WTC11 (cell line): ENCODE measurements at regions not wholly inside any gene's neighbourhood (a gene's known extent, or its start where the extent isn't known, plus 50 kb on each side); places are given as distances from the start of the nearest gene placed in this dataset.

Source experiments
- ATAC-seq: fragments of 200-7000 bp; cut with Tn5 transposase; 2 replicates; pipeline ENCODE4 v1.10.0; 2021; ENCODE audit warnings: mild to moderate bottlenecking, moderate library complexity
- CTCF ChIA-PET: fragments of 300-600 bp; sonication (Branson Sonifier 250); formaldehyde crosslinking; loops from one replicate; lab custom pipeline; 2021; ENCODE audit warnings: antibody characterized with exemption; lab: Charles Lee
- POLR2A ChIA-PET: fragments of 350-600 bp; sonication (Branson Sonifier 250); formaldehyde crosslinking; loops from one replicate; lab custom pipeline; 2021; ENCODE audit warnings: antibody characterized with exemption; lab: Charles Lee
- DNase-seq: peaks from one replicate; pipeline ENCODE4 v3.0.0; 2021; ENCODE audit warnings: low spot score
- H3K27ac Mint-ChIP-seq: 2 replicates; pipeline ENCODE4 v1.8.0; 2021; ENCODE audit warnings: mixed read lengths
- H3K27me3 Mint-ChIP-seq: 2 replicates; pipeline ENCODE4 v1.8.0; 2021; ENCODE audit warnings: low read depth, mild to moderate bottlenecking, moderate library complexity, mixed read lengths
- H3K36me3 Mint-ChIP-seq: 2 replicates; pipeline ENCODE4 v1.8.0; 2021; ENCODE audit warnings: mixed read lengths
- H3K4me1 Mint-ChIP-seq: 2 replicates; pipeline ENCODE4 v1.8.0; 2022; ENCODE audit warnings: mixed read lengths
- H3K4me3 Mint-ChIP-seq: 2 replicates; pipeline ENCODE4 v1.8.0; 2021; ENCODE audit warnings: mild to moderate bottlenecking, moderate library complexity, mixed read lengths
- H3K9me3 Mint-ChIP-seq: 2 replicates; pipeline ENCODE4 v1.8.0; 2021; ENCODE audit warnings: mixed read lengths
- FOXP1 ChIP-seq: sonication (generic); formaldehyde crosslinking; IDR thresholded peaks from 2 replicates; pipeline ENCODE4 v1.8.0; 2022; ENCODE audit warnings: missing genetic modification reagents, mild to moderate bottlenecking, moderate library complexity, borderline replicate concordance
- GRHL2 ChIP-seq: fragments of 250-450 bp; sonication (Bioruptor Pico); IDR thresholded peaks from 2 replicates; pipeline ENCODE4 v1.8.0; 2022; ENCODE audit warnings: mild to moderate bottlenecking, moderate library complexity; ENCODE audit not compliant: insufficient replicate concordance, severe bottlenecking
- GTF2I ChIP-seq: fragments of 250-450 bp; sonication (Bioruptor Pico); conservative IDR thresholded peaks from 2 replicates; pipeline ENCODE4 v1.4.0; 2021; ENCODE audit warnings: mild to moderate bottlenecking
- HMGA2 ChIP-seq: fragments of 250-450 bp; sonication (Bioruptor Pico); IDR thresholded peaks from 2 replicates; pipeline ENCODE4 v1.4.0; 2021; ENCODE audit warnings: mild to moderate bottlenecking, moderate library complexity
- MXD4 ChIP-seq: fragments of 250-450 bp; sonication (Bioruptor Pico); IDR thresholded peaks from 2 replicates; pipeline ENCODE4 v1.8.0; 2021; ENCODE audit warnings: mild to moderate bottlenecking, moderate library complexity, borderline replicate concordance
- NFATC4 ChIP-seq: fragments of 250-450 bp; sonication (Bioruptor Pico); IDR thresholded peaks from 2 replicates; pipeline ENCODE4 v1.9.0; 2021; ENCODE audit warnings: mild to moderate bottlenecking
- NFYB ChIP-seq: sonication (generic); formaldehyde crosslinking; conservative IDR thresholded peaks from 2 replicates; pipeline ENCODE4 v1.8.0; 2022; ENCODE audit warnings: low read depth, missing genetic modification reagents
- NR3C1 ChIP-seq: sonication (generic); formaldehyde crosslinking; conservative IDR thresholded peaks from 2 replicates; pipeline ENCODE4 v1.8.1; 2023; ENCODE audit warnings: low read depth, mild to moderate bottlenecking, missing genetic modification reagents
- TEAD4 ChIP-seq: sonication (generic); formaldehyde crosslinking; IDR thresholded peaks from 2 replicates; pipeline ENCODE4 v1.8.0; 2022; ENCODE audit warnings: mild to moderate bottlenecking, missing genetic modification reagents
- ZNF121 ChIP-seq: sonication (generic); formaldehyde crosslinking; IDR thresholded peaks from 2 replicates; pipeline ENCODE4 v1.8.0; 2023; ENCODE audit warnings: missing genetic modification reagents
- ZNF232 ChIP-seq: sonication (generic); formaldehyde crosslinking; IDR thresholded peaks from 2 replicates; pipeline ENCODE4 v1.8.0; 2022; ENCODE audit warnings: mild to moderate bottlenecking, missing genetic modification reagents
- ZNF671 ChIP-seq: fragments of 250-450 bp; sonication (Bioruptor Pico); IDR thresholded peaks from 2 replicates; pipeline ENCODE4 v1.8.0; 2021; ENCODE audit warnings: mild to moderate bottlenecking
- TF ChIP-seq, protein P1 (sequence below): fragments of 250-450 bp; sonication (Bioruptor Pico); conservative IDR thresholded peaks from 2 replicates; pipeline ENCODE4 v1.9.0; 2021; ENCODE audit warnings: mild to moderate bottlenecking
- TF ChIP-seq, protein P2 (sequence below): sonication (generic); formaldehyde crosslinking; IDR thresholded peaks from 2 replicates; pipeline ENCODE4 v1.8.0; 2022; ENCODE audit warnings: mild to moderate bottlenecking, missing genetic modification reagents
- TF ChIP-seq, protein P3 (sequence below): fragments of 250-450 bp; sonication (Bioruptor Pico); IDR thresholded peaks from 2 replicates; pipeline ENCODE4 v1.9.0; 2021; ENCODE audit warnings: moderate library complexity, mild to moderate bottlenecking, inconsistent platforms, borderline replicate concordance
- TF ChIP-seq, protein P4 (sequence below): sonication (generic); formaldehyde crosslinking; IDR thresholded peaks from 2 replicates; pipeline ENCODE4 v1.8.1; 2022; ENCODE audit warnings: mild to moderate bottlenecking, moderate library complexity, missing genetic modification reagents
- TF ChIP-seq, protein P5 (sequence below): sonication (generic); formaldehyde crosslinking; IDR thresholded peaks from 2 replicates; pipeline ENCODE4 v1.8.0; 2023; ENCODE audit warnings: missing genetic modification reagents, mild to moderate bottlenecking, borderline replicate concordance
- TF ChIP-seq, protein P6 (sequence below): fragments of 200-600 bp; IDR thresholded peaks from 2 replicates; pipeline ENCODE4 v1.8.0; 2022; ENCODE audit warnings: antibody characterized with exemption

DNA sequence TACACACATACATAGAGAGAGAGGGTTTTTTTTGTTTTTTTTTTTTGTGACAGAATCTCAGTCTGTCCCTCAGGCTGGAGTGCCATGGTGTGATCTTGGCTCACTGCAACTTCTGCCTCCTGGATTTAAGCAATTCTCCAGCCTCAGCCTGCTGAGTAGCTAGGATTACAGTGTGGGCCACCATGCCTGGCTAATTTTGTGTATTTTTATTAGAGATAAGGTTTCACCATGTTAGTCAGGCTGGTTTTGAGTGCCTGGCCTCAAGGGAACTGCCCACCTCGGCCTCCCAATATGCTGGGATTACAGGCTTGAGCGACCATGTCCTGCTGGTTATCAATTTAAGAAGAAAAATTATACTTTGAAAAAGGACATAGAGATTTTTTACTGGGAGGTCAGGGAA is 710.6 kb downstream of the SLC6A15 start:
- no peaks in the 10 kb centered on the region for H3K27me3 Mint-ChIP-seq
- H3K27ac Mint-ChIP-seq, result no peak overlapping the region
- no peak for DNase-seq
- H3K9me3 Mint-ChIP-seq, result peaks cover 5% of the 10 kb centered on the region
- no peak for ATAC-seq
- H3K4me3 Mint-ChIP-seq, result no peak overlapping the region
- POLR2A ChIA-PET, result no interaction called here
- TF ChIP-seq TEAD4 (CRISPR knock-in tag), result no peak
- CTCF ChIA-PET, result no interaction called here
- peaks cover 4% of the 10 kb centered on the region; the same call in 1 of the 2 replicates for H3K36me3 Mint-ChIP-seq
- H3K4me1 Mint-ChIP-seq, result no peaks in the 10 kb centered on the region

DNA sequence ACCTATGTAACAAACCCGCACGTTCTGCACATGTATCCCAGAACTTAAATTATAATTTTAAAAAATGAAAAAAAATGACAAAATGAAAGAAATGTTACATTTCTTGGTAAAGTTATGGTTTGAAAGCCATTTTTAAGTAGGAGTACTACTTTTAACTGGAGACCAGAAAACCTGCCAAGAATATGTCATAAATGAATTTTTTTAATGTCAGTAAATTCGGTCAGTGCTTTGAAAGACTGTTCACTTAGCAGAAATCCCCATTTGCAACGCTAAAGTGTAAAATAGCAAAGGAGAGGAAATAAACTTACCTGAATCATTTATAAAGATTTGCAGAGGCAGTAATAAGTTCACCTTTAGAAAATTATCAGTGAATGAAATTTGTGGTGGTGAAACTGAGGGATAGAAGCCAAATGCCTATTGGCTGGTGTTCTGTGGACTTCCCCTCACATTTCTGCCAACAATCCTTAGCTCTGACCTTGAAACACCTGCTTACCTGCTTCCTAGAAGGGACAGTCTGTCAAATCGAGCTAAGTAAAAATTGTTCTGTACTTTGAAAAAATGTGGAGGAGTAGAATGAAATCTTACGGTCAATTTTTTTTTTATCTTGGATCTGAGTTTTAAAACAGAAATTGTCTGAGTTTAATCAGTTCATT is 714.2 kb downstream of the SLC6A15 start:
- H3K9me3 Mint-ChIP-seq, result peaks cover 25% of the 10 kb centered on the region
- DNase-seq, result no peak
- no peaks in the 10 kb centered on the region for H3K27me3 Mint-ChIP-seq
- TF ChIP-seq NFYB (CRISPR knock-in tag) (no peak), FOXP1 (CRISPR knock-in tag) (no peak), ZNF232 (no peak), MXD4 (no peak)
- POLR2A ChIA-PET, result no interaction called here
- H3K4me3 Mint-ChIP-seq, result no peak overlapping the region
- CTCF ChIA-PET, result no interaction called here
- no peak for ATAC-seq
- H3K27ac Mint-ChIP-seq, result no peak overlapping the region
- peaks cover 17% of the 10 kb centered on the region for H3K36me3 Mint-ChIP-seq
- H3K4me1 Mint-ChIP-seq, result no peaks in the 10 kb centered on the region

DNA sequence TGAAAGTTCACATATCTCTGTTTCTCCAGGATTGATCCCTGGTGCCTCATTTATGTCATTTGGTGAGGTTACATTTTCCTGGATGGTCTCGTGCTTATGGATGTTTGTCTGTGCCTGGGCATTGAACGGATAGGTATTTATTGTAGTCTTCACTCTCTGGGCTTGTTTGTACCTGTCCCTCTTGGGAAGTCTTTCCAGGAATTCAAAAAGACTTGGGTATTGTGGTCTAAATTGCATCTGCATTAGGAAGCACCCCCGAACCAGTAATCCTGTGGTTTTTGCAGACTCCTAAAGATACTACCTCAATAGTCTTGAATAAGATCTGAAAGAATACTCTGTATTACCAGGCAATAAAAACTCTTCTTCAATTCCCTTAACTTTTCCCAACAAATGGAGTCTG is 720.8 kb downstream of the SLC6A15 start:
- H3K36me3 Mint-ChIP-seq, result peaks cover 12% of the 10 kb centered on the region; the same call in 1 of the 2 replicates
- ATAC-seq, result no peak
- TF ChIP-seq, protein P1, sequence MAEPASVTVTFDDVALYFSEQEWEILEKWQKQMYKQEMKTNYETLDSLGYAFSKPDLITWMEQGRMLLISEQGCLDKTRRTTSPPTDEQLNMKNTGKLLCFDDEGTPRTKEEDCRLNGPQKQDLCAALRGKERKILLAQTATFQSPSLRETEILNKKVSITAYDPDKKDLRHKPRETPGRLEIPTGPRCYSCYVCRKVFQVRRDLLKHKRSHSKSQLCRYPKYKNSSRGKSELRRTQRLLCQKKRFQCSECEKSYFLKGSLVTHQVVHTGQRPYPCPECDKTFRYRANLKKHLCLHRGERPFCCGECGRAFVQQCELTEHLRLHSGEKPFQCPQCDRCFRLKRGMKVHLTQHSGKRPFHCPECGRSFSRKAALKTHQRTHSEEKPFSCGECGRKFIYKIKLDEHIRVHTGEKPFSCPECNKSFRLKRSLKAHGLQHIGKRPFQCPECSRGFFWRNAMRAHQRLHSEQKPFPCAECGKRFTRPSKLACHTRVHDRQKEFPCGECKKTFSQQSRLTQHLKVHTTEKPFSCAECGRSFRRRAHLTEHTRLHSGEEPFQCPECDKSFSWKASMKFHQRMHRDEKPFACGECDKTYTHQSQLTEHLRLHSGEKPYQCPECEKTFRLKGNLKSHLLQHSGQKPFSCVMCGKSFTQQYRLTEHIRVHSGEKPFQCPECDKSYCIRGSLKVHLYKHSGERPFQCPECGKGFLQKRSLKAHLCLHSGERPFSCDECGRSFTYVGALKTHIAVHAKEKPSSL (CRISPR knock-in tag), result no peak
- TF ChIP-seq, protein P2, sequence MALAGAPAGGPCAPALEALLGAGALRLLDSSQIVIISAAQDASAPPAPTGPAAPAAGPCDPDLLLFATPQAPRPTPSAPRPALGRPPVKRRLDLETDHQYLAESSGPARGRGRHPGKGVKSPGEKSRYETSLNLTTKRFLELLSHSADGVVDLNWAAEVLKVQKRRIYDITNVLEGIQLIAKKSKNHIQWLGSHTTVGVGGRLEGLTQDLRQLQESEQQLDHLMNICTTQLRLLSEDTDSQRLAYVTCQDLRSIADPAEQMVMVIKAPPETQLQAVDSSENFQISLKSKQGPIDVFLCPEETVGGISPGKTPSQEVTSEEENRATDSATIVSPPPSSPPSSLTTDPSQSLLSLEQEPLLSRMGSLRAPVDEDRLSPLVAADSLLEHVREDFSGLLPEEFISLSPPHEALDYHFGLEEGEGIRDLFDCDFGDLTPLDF (CRISPR knock-in tag), result no peak
- H3K27me3 Mint-ChIP-seq, result no peaks in the 10 kb centered on the region
- peaks cover 17% of the 10 kb centered on the region for H3K4me1 Mint-ChIP-seq
- ChIA-PET POLR2A (no interaction called here), CTCF (no interaction called here)
- no peak overlapping the region for H3K27ac Mint-ChIP-seq
- H3K4me3 Mint-ChIP-seq, result no peak overlapping the region
- H3K9me3 Mint-ChIP-seq, result peaks cover 18% of the 10 kb centered on the region
- no peak for DNase-seq

DNA sequence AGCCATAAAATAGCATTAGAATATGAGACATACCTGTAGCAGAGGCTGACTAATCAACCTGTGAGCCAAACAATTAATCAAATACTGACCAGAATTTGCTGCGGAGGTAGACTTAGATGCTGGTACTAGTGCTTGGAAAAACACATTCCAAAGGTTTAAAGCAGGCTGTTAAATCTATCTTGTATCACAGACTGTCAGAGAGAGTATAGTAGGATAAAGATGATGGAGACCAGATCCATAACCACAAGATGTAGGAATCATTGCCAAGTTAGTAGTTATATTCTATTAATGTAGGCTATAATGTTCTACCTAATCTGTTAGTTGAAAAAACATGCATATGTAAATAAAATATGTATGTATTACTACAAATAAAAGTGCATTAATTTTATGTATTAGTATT is 726.2 kb downstream of the SLC6A15 start:
- CTCF ChIA-PET, result no interaction called here
- POLR2A ChIA-PET, result no interaction called here

More for the DNA sequence above, 726.2 kb downstream of the SLC6A15 start:
- no peaks in the 10 kb centered on the region for H3K9me3 Mint-ChIP-seq
- peaks cover 12% of the 10 kb centered on the region for H3K4me1 Mint-ChIP-seq
- no peak overlapping the region for H3K4me3 Mint-ChIP-seq
- no peaks in the 10 kb centered on the region for H3K36me3 Mint-ChIP-seq
- no peaks in the 10 kb centered on the region for H3K27me3 Mint-ChIP-seq
- no peak overlapping the region for H3K27ac Mint-ChIP-seq
- TF ChIP-seq, protein P3, sequence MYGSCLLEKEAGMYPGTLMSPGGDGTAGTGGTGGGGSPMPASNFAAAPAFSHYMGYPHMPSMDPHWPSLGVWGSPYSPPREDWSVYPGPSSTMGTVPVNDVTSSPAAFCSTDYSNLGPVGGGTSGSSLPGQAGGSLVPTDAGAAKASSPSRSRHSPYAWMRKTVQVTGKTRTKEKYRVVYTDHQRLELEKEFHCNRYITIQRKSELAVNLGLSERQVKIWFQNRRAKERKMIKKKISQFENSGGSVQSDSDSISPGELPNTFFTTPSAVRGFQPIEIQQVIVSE (CRISPR knock-in tag), result no peak
- TF ChIP-seq, protein P4, sequence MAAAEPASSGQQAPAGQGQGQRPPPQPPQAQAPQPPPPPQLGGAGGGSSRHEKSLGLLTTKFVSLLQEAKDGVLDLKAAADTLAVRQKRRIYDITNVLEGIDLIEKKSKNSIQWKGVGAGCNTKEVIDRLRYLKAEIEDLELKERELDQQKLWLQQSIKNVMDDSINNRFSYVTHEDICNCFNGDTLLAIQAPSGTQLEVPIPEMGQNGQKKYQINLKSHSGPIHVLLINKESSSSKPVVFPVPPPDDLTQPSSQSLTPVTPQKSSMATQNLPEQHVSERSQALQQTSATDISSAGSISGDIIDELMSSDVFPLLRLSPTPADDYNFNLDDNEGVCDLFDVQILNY (CRISPR knock-in tag), result no peak
- TF ChIP-seq NR3C1 (CRISPR knock-in tag) (no peak), HMGA2 (CRISPR knock-in tag) (no peak), ZNF232 (no peak), ZNF671 (no peak), GRHL2 (CRISPR knock-in tag) (no peak), ZNF121 (CRISPR knock-in tag) (no peak), NFATC4 (no peak), GTF2I (CRISPR knock-in tag) (no peak)
- TF ChIP-seq, protein P5, sequence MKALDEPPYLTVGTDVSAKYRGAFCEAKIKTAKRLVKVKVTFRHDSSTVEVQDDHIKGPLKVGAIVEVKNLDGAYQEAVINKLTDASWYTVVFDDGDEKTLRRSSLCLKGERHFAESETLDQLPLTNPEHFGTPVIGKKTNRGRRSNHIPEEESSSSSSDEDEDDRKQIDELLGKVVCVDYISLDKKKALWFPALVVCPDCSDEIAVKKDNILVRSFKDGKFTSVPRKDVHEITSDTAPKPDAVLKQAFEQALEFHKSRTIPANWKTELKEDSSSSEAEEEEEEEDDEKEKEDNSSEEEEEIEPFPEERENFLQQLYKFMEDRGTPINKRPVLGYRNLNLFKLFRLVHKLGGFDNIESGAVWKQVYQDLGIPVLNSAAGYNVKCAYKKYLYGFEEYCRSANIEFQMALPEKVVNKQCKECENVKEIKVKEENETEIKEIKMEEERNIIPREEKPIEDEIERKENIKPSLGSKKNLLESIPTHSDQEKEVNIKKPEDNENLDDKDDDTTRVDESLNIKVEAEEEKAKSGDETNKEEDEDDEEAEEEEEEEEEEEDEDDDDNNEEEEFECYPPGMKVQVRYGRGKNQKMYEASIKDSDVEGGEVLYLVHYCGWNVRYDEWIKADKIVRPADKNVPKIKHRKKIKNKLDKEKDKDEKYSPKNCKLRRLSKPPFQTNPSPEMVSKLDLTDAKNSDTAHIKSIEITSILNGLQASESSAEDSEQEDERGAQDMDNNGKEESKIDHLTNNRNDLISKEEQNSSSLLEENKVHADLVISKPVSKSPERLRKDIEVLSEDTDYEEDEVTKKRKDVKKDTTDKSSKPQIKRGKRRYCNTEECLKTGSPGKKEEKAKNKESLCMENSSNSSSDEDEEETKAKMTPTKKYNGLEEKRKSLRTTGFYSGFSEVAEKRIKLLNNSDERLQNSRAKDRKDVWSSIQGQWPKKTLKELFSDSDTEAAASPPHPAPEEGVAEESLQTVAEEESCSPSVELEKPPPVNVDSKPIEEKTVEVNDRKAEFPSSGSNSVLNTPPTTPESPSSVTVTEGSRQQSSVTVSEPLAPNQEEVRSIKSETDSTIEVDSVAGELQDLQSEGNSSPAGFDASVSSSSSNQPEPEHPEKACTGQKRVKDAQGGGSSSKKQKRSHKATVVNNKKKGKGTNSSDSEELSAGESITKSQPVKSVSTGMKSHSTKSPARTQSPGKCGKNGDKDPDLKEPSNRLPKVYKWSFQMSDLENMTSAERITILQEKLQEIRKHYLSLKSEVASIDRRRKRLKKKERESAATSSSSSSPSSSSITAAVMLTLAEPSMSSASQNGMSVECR (CRISPR knock-in tag), result no peak
- TF ChIP-seq, protein P6, sequence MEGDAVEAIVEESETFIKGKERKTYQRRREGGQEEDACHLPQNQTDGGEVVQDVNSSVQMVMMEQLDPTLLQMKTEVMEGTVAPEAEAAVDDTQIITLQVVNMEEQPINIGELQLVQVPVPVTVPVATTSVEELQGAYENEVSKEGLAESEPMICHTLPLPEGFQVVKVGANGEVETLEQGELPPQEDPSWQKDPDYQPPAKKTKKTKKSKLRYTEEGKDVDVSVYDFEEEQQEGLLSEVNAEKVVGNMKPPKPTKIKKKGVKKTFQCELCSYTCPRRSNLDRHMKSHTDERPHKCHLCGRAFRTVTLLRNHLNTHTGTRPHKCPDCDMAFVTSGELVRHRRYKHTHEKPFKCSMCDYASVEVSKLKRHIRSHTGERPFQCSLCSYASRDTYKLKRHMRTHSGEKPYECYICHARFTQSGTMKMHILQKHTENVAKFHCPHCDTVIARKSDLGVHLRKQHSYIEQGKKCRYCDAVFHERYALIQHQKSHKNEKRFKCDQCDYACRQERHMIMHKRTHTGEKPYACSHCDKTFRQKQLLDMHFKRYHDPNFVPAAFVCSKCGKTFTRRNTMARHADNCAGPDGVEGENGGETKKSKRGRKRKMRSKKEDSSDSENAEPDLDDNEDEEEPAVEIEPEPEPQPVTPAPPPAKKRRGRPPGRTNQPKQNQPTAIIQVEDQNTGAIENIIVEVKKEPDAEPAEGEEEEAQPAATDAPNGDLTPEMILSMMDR, result no peak
- no peak for DNase-seq
- ATAC-seq, result no peak
